Activated naive CD4-positive, alpha-beta T cell treated with anti-CD3 and anti-CD28 coated beads for 36 hours (primary cell): ENCODE measurements at regions not wholly inside any gene's neighbourhood (a gene's known extent, or its start where the extent isn't known, plus 50 kb on each side); places are given as distances from the start of the nearest gene placed in this dataset.
"Not testable (repeated sequence)": the region's sequence is repeated elsewhere in the genome, so short reads cannot be mapped to it uniquely, and the experiment has no call there.

Source experiments
- CTCF ChIA-PET: fragments of 350-600 bp; sonication (Branson Sonifier 250); formaldehyde crosslinking; loops from one replicate; lab custom pipeline; 2021; ENCODE audit warnings: antibody characterized with exemption; lab: Charles Lee
- DNase-seq: peaks from one replicate; pipeline ENCODE4 v3.0.0-alpha.2; 2020
- H3K27ac Mint-ChIP-seq: one replicate; pipeline ENCODE4 v1.8.0; 2021; ENCODE audit warnings: mild to moderate bottlenecking, mixed read lengths
- H3K27me3 Mint-ChIP-seq: one replicate; pipeline ENCODE4 v1.8.0; 2021; ENCODE audit warnings: low read depth, mixed read lengths
- H3K36me3 Mint-ChIP-seq: one replicate; pipeline ENCODE4 v1.8.0; 2021; ENCODE audit warnings: low read depth, mixed read lengths
- H3K4me1 Mint-ChIP-seq: one replicate; pipeline ENCODE4 v1.8.0; 2021; ENCODE audit warnings: low read depth, mixed read lengths
- H3K4me3 Mint-ChIP-seq: one replicate; pipeline ENCODE4 v1.8.0; 2021; ENCODE audit warnings: mild to moderate bottlenecking, moderate library complexity, mixed read lengths
- H3K9me3 Mint-ChIP-seq: one replicate; pipeline ENCODE4 v1.8.0; 2021; ENCODE audit warnings: mixed read lengths
- intact Hi-C: fragments of 100-400 bp; cut with micrococcal nuclease; formaldehyde crosslinking; loops from one replicate; pipeline ENCODE4 v1.15.1; 2023

DNA sequence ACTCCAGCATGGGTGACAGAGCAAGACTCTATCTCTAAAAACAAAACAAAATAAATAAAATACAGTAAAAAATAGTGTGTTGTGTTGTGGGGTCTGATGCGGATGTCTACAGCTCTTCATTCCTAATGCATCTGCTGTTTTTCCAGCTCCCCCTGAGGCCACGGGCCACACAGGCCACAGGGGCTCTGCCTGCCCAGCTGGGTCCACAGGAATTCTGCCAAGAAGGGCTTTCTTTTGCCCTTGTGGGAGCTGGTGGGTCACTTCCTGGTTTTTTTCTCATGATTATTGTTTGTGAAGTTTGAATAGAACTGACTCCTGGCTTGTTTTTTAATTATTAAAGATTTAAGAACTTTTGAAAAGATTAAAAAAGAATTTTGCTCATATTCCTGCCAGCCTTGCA lies 67.4 kb upstream of the CLDN5 start:
- H3K36me3 Mint-ChIP-seq, result no peaks in the 10 kb centered on the region
- H3K4me3 Mint-ChIP-seq, result no peak overlapping the region
- H3K27me3 Mint-ChIP-seq, result no peaks in the 10 kb centered on the region
- intact Hi-C loops, result no loop called here
- peaks cover 14% of the 10 kb centered on the region for H3K4me1 Mint-ChIP-seq
- no peaks in the 10 kb centered on the region for H3K9me3 Mint-ChIP-seq
- CTCF ChIA-PET, result interaction anchor here (0.9 to 1.3 kb wide), 3 partner anchors 23 to 39 kb away, joined by 3 to 5 read pairs (median 3); no protein-coding TSS in a partner anchor
- no peak overlapping the region for H3K27ac Mint-ChIP-seq
- no peak for DNase-seq

DNA sequence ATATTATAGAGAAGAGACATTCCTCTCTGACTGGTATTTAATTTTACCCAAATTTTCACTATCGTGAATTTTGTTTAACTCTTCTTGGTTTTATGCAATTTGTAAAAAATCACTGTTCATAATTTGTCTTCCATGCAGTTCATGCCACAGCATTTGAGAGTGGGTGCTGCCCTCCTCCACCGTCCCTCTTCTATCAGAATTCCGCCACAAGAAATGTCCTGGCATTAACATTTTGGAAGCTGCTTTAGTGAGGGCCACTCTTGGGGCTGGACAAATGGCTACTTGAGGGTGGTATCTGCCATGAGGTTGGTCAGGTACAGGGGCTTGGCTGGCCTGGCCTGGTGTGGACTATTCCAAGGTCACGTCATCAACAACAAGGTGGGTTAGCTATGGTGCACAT lies 68.3 kb upstream of the CLDN5 start:
- peaks cover 23% of the 10 kb centered on the region for H3K4me1 Mint-ChIP-seq
- CTCF ChIA-PET, result no interaction called here
- no peak for DNase-seq
- intact Hi-C loops, result no loop called here
- H3K36me3 Mint-ChIP-seq, result no peaks in the 10 kb centered on the region
- no peak overlapping the region for H3K27ac Mint-ChIP-seq
- no peaks in the 10 kb centered on the region for H3K9me3 Mint-ChIP-seq
- no peaks in the 10 kb centered on the region for H3K27me3 Mint-ChIP-seq
- no peak overlapping the region for H3K4me3 Mint-ChIP-seq

DNA sequence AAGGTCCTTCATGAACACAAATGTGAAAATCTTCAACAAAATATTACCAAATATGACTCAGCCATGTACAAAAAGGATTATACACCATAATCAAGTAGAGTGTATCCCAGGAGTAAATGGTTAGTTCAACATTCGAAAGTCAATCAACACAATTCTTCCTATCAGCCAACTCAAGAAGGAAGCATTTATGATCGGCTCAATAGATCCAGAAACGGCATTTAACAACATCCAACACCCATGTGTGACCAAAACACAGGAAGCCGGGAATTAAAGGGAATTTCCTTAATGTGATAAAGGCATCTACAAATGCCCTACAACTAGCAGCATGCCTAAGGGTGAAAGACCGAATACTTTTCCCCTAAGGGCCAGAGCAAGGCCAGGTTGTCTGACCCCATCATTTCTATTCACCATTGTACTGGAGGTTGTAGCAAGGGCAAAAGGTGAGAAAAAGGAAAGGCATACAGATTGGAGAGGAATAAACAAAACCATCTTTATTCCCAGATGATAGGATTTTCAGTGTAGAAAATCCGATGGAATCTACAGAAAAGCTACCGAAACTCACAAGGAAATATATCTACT lies 69.9 kb upstream of the CLDN5 start:
- intact Hi-C loops, result no loop called here
- H3K27ac Mint-ChIP-seq, result peak overlapping the region; percentile 20
- peaks cover 39% of the 10 kb centered on the region for H3K4me1 Mint-ChIP-seq
- H3K4me3 Mint-ChIP-seq, result no peak overlapping the region
- no peaks in the 10 kb centered on the region for H3K9me3 Mint-ChIP-seq
- no peaks in the 10 kb centered on the region for H3K36me3 Mint-ChIP-seq
- DNase-seq, result no peak
- CTCF ChIA-PET, result interaction anchor here (1.3 kb wide), 1 partner anchor 36 kb away, joined by 3 read pairs; no protein-coding TSS in a partner anchor
- no peaks in the 10 kb centered on the region for H3K27me3 Mint-ChIP-seq

DNA sequence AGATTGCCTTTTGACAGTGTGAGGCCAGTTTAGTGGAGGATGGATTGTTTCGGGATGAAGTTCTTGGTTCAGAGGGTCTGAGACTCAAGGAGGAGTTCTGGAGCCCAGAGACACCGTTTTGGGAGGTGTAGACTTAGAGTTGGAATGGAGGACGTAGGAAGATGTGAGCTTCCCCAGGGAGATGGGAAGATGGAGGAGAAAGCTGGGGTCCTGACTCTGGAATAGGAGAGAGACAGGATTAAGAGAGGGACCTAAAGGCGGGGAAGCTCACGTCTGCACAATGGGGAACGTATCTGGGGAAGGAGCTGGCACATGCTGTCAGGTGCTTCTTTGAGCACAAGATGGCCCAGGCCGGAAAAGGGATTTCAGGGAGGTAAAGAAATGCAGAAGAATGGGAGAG lies 71.3 kb upstream of the CLDN5 start:
- peak overlapping the region; percentile 26 for H3K27ac Mint-ChIP-seq
- intact Hi-C loops, result no loop called here
- H3K36me3 Mint-ChIP-seq, result no peaks in the 10 kb centered on the region
- CTCF ChIA-PET, result interaction anchor here (1.3 kb wide), 1 partner anchor 34 kb away, joined by 3 read pairs; no protein-coding TSS in a partner anchor
- H3K4me3 Mint-ChIP-seq, result no peak overlapping the region
- no peaks in the 10 kb centered on the region for H3K9me3 Mint-ChIP-seq
- no peak for DNase-seq
- H3K4me1 Mint-ChIP-seq, result peaks cover 46% of the 10 kb centered on the region
- no peaks in the 10 kb centered on the region for H3K27me3 Mint-ChIP-seq

DNA sequence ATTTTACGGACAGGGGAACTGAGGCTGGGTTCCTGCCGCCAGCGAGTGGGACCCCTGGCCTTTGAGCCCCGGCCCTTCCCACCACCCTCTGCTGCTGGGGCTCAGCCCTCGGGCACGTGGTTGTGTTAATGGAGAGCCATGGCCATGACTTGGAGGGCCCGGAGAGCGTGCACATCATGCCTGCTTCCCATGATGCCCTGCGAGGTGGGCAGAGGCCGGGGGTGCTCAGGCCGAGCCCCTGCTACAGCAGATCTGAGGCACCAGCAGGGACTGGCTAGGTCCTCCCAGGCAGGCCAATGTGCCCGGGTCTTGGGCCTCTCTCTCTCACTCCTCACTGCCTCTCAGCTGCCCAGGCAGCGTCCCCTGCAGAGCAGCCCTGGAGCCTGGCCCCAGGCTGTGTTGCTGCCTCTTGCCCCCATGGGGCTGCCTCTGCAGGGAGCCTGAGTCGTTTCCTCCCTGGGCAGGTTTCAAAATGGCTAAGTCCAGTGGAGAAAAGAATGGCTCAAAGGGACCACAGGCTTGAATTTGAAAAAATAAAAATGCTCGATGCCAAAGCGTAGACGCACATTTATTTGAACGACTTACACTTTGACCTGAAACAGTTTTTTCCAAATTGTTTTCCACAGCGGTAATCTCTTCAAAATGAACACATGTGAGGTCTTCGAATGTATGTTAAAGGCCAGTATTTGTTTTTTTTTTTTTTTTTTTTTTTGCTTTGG lies 72.6 kb upstream of the CLDN5 start:
- peak overlapping the region; percentile 53 for H3K4me3 Mint-ChIP-seq
- H3K27ac Mint-ChIP-seq, result peak overlapping the region; percentile 94
- no peaks in the 10 kb centered on the region for H3K36me3 Mint-ChIP-seq
- intact Hi-C loops, result loop anchor here (1.0 to 2.0 kb wide), 3 partner anchors 10 to 20 kb away; no protein-coding TSS in a partner anchor
- H3K4me1 Mint-ChIP-seq, result peaks cover 50% of the 10 kb centered on the region
- no peaks in the 10 kb centered on the region for H3K27me3 Mint-ChIP-seq
- CTCF ChIA-PET, result interaction anchor here (1.0 to 1.1 kb wide), 2 partner anchors 32 to 35 kb away, joined by 3 to 4 read pairs; no protein-coding TSS in a partner anchor
- H3K9me3 Mint-ChIP-seq, result no peaks in the 10 kb centered on the region
- DNase-seq, result peak; percentile 35

DNA sequence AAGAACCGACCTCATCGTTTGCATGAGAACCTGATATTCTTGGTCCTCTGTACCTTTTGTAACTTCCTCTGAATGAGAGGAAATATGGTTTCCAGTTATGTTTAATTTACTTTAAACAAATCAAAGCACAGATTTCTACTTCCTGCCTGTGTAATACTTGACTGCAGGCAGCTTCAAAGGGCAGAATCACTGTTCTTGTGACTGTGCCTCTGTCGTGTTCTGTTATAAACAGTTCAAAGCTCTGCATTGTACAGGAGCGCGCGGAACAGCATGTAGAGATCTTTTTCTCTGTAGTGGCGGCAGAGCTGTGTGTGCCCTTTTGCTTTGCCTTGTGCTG lies 73.2 kb upstream of the CLDN5 start:
- H3K9me3 Mint-ChIP-seq, result no peaks in the 10 kb centered on the region
- H3K27ac Mint-ChIP-seq, result peak overlapping the region; percentile 94
- CTCF ChIA-PET, result interaction anchor here (0.6 to 1.1 kb wide), 3 partner anchors 32 to 309 kb away, joined by 3 to 4 read pairs (median 4); no protein-coding TSS in a partner anchor
- no peaks in the 10 kb centered on the region for H3K36me3 Mint-ChIP-seq
- peaks cover 54% of the 10 kb centered on the region for H3K4me1 Mint-ChIP-seq
- peak overlapping the region; percentile 53 for H3K4me3 Mint-ChIP-seq
- peak; percentile 76 for DNase-seq
- no peaks in the 10 kb centered on the region for H3K27me3 Mint-ChIP-seq
- intact Hi-C loops, result loop anchor here (1.0 to 2.0 kb wide), 3 partner anchors 10 to 21 kb away; no protein-coding TSS in a partner anchor

DNA sequence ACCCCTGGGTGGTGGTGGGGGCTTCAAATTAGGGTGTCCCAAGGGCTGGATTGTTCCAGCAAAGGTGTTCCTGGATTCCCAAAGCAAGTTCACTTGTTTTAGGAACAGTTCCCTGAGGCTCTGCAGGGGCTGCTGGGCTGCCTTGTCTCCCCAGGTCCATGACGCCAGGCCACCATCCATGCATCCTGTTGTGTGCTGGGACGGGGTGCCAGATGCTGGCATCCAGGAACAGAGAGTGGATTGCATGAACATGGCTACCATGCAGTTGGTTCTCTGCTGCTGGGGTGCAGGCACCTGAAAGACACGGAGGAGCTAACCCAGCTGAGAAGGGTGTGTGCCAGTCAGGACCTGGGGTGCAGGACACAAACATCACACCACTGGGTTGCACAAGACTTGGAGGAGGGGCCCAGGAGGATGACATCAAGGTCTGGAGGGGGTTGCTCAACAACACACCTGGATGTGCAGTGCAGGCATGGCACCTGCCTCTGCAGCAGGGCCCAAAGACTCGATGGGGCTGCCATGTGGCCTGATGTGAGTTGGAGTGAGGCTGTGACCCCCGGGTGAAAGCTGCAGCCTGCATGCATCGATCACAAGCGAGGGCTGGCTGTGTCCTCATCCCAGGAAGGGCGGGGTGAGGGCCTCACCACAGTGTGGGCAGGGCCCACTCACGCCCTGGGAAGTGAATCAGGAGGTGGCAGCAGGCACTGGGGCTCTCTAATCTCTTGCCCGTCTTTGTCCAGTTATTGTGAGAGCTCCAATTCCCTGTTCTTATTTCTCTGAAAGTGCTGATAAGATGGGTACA lies 74.0 kb upstream of the CLDN5 start:
- H3K4me1 Mint-ChIP-seq, result peaks cover 63% of the 10 kb centered on the region
- intact Hi-C loops, result no loop called here

DNA sequence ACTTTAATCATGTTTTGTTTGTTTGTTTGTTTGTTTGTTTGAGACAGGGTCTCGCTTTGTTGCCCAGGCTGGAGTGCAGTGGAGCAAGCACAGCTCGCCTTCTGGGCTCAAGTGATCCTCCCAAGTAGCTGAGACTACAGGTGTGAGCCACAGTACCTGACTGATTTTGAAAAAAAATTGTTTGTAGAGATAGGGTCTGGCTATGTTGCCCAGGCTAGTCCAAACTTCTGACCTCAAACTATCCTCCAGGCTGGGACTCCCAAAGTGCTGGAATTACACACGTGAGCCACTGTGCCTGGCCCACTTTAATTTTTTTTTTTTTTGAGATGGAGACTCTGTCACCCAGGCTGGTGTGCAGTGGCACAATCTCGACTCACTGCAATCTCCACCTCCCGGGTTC lies 74.8 kb upstream of the CLDN5 start:
- H3K27me3 Mint-ChIP-seq, result no peaks in the 10 kb centered on the region
- intact Hi-C loops, result no loop called here
- H3K27ac Mint-ChIP-seq, result no peak overlapping the region
- CTCF ChIA-PET, result no interaction called here
- no peak for DNase-seq
- no peak overlapping the region for H3K4me3 Mint-ChIP-seq
- no peaks in the 10 kb centered on the region for H3K36me3 Mint-ChIP-seq
- H3K9me3 Mint-ChIP-seq, result no peaks in the 10 kb centered on the region
- H3K4me1 Mint-ChIP-seq, result peaks cover 63% of the 10 kb centered on the region

More for the DNA sequence above, 74.0 kb upstream of the CLDN5 start:
- CTCF ChIA-PET, result interaction anchor here (0.6 to 1.1 kb wide), 3 partner anchors 31 to 308 kb away, joined by 3 to 4 read pairs (median 4); no protein-coding TSS in a partner anchor
- Mint-ChIP-seq H3K27ac (peak overlapping the region; percentile 94), H3K36me3 (no peaks in the 10 kb centered on the region), H3K4me3 (peak overlapping the region; percentile 53), H3K9me3 (no peaks in the 10 kb centered on the region), H3K27me3 (no peaks in the 10 kb centered on the region)
- peak; percentile 53 for DNase-seq

DNA sequence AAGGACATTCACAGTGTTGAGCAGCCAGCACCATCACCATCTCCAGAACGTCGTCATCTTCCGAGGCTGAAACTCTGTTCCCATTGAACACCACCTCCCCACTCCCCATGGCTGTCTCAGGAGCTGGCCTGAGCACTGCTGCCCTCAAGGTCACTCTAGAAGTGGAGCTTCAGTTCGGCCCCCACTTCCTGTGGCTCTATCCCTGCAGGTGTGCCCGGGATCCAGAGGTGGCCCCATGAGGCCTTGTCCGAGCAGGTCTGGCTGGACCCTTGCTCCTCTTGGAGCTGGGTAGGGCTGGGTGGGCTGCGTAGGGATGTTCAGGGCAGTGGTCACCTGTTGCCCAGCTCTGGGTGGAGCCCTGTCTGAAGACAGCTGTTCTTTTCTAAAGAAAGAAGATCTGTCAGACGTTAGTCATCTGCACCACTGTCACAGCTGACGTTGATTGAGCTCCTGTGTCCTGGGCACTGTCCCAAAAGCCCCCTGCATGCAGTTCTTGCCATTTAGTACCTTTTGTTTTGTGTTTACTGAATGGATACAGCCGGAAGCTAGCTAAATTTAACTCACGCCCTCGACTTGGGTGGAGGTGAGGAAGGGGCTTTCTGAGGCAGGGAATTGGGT lies 75.5 kb upstream of the CLDN5 start:
- intact Hi-C loops, result no loop called here
- H3K27me3 Mint-ChIP-seq, result no peaks in the 10 kb centered on the region
- no peaks in the 10 kb centered on the region for H3K9me3 Mint-ChIP-seq
- H3K4me3 Mint-ChIP-seq, result no peak overlapping the region
- peak; percentile 18 for DNase-seq
- H3K27ac Mint-ChIP-seq, result peak overlapping the region; percentile 34
- no peaks in the 10 kb centered on the region for H3K36me3 Mint-ChIP-seq
- CTCF ChIA-PET, result interaction anchor here (1.1 kb wide), 1 partner anchor 30 kb away, joined by 4 read pairs; no protein-coding TSS in a partner anchor
- H3K4me1 Mint-ChIP-seq, result peaks cover 63% of the 10 kb centered on the region

DNA sequence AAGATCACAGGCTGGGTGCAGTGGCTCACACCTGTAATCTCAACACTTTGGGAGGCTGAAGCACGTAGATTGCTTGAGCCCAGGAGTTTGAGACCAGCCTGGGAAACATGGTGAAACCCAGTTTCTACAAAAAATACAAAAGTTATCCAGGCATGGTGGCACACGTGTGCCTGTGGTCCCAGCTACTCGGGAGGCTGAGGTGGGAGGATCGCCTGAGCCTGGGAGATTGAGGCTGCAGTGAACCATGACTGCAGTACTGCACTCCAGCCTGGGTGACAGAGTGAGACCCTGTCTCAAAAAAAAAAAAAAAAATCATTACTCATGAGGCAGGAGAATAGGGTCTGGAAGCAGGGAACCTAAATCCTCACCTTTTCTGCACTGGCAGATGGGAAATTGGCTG lies 79.1 kb upstream of the CLDN5 start:
- H3K9me3 Mint-ChIP-seq, H3K4me3 Mint-ChIP-seq, H3K27me3 Mint-ChIP-seq, H3K27ac Mint-ChIP-seq, DNase-seq, H3K36me3 Mint-ChIP-seq, intact Hi-C loops: not testable (repeated sequence)
- peaks cover 62% of the 10 kb centered on the region for H3K4me1 Mint-ChIP-seq
- CTCF ChIA-PET, result interaction anchor here (0.8 kb wide), 1 partner anchor 24 kb away, joined by 3 read pairs; no protein-coding TSS in a partner anchor

DNA sequence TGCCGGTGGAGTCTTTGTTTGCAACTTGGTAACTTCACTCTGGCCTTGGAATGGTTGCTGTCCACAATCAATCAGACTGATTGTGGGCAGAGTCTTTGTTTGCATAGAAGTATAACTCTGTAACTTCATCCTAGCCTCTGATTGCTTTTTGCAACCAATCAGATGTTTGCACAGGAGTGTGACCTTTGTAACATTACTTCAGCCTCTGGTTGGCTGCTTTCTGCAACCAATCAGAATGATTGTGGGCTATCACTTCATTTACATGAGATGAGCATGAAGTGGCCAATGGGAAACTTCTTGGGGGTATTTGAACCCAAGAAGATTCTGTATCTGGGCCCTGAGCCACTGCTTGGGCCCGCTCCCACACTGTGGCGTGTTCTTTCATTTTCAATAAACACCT lies 79.6 kb upstream of the CLDN5 start:
- CTCF ChIA-PET, result interaction anchor here (0.8 kb wide), 1 partner anchor 24 kb away, joined by 3 read pairs; no protein-coding TSS in a partner anchor
- Mint-ChIP-seq H3K27ac (no peak overlapping the region), H3K4me3 (no peak overlapping the region), H3K9me3 (no peaks in the 10 kb centered on the region), H3K36me3 (no peaks in the 10 kb centered on the region), H3K27me3 (no peaks in the 10 kb centered on the region), H3K4me1 (peaks cover 62% of the 10 kb centered on the region)
- intact Hi-C loops, result no loop called here
- no peak for DNase-seq
